ENCODE measurements at regions not wholly inside any gene's neighbourhood (a gene's known extent, or its start where the extent isn't known, plus 50 kb on each side); places are given as distances from the start of the nearest gene placed in this dataset.

GRCh38 chr1:67535474-67535873 is 105.3 kb upstream of the SERBP1 start (continued):
- TF ChIP-seq ZBTB6 (tag by site-specific recombination; IDR thresholded peaks at IDR 0.05): no peak
- no peak for TF ChIP-seq ZNF391 (tag by site-specific recombination; IDR thresholded peaks at IDR 0.05; ENCODE audit: borderline replicate concordance, low read depth)
- no peak for TF ChIP-seq ZNF704 (tag by site-specific recombination; IDR thresholded peaks at IDR 0.05)
- no peak for TF ChIP-seq ZBTB21 (tag by site-specific recombination; IDR thresholded peaks at IDR 0.05)
- TF ChIP-seq ZNF600 (tag by site-specific recombination; IDR thresholded peaks at IDR 0.05): peak; percentile 88
- TF ChIP-seq ZNF10 (tag by site-specific recombination; IDR thresholded peaks at IDR 0.05): no peak
- no peak for TF ChIP-seq BCL11A (tag by site-specific recombination; IDR thresholded peaks at IDR 0.05; ENCODE audit: low read depth)
- TF ChIP-seq ZBTB17 (tag by site-specific recombination; IDR thresholded peaks at IDR 0.05): 0 out of 2 replicates have a peak, but pooled peaks have one; percentile 16
- 0 out of 2 replicates have a peak, but pooled peaks have one; percentile 12 for TF ChIP-seq ZIC2 (tag by site-specific recombination; IDR thresholded peaks at IDR 0.05)
- TF ChIP-seq ZFP37 (tag by site-specific recombination; IDR thresholded peaks at IDR 0.05): peak; percentile 64; the same call in 1 of the 2 replicates
- TF ChIP-seq ZSCAN16 (tag by site-specific recombination; IDR thresholded peaks at IDR 0.05): no peak
- peak; percentile 55; the same call in 1 of the 2 replicates for TF ChIP-seq ZNF660 (tag by site-specific recombination; IDR thresholded peaks at IDR 0.05)
- 0 out of 2 replicates have a peak, but pooled peaks have one; percentile 7 for TF ChIP-seq ZSCAN30 (tag by site-specific recombination; IDR thresholded peaks at IDR 0.05)
- TF ChIP-seq ZNF629 (tag by site-specific recombination; IDR thresholded peaks at IDR 0.05): peak; percentile 23; the same call in 1 of the 2 replicates
- no peak for TF ChIP-seq PRDM10 (tag by site-specific recombination; IDR thresholded peaks at IDR 0.05)
- no peak for TF ChIP-seq ZNF580 (tag by site-specific recombination; IDR thresholded peaks at IDR 0.05)
- TF ChIP-seq PRDM6 (tag by site-specific recombination; IDR thresholded peaks at IDR 0.05): peak; percentile 42; the same call in 1 of the 2 replicates
- TF ChIP-seq, protein P1, sequence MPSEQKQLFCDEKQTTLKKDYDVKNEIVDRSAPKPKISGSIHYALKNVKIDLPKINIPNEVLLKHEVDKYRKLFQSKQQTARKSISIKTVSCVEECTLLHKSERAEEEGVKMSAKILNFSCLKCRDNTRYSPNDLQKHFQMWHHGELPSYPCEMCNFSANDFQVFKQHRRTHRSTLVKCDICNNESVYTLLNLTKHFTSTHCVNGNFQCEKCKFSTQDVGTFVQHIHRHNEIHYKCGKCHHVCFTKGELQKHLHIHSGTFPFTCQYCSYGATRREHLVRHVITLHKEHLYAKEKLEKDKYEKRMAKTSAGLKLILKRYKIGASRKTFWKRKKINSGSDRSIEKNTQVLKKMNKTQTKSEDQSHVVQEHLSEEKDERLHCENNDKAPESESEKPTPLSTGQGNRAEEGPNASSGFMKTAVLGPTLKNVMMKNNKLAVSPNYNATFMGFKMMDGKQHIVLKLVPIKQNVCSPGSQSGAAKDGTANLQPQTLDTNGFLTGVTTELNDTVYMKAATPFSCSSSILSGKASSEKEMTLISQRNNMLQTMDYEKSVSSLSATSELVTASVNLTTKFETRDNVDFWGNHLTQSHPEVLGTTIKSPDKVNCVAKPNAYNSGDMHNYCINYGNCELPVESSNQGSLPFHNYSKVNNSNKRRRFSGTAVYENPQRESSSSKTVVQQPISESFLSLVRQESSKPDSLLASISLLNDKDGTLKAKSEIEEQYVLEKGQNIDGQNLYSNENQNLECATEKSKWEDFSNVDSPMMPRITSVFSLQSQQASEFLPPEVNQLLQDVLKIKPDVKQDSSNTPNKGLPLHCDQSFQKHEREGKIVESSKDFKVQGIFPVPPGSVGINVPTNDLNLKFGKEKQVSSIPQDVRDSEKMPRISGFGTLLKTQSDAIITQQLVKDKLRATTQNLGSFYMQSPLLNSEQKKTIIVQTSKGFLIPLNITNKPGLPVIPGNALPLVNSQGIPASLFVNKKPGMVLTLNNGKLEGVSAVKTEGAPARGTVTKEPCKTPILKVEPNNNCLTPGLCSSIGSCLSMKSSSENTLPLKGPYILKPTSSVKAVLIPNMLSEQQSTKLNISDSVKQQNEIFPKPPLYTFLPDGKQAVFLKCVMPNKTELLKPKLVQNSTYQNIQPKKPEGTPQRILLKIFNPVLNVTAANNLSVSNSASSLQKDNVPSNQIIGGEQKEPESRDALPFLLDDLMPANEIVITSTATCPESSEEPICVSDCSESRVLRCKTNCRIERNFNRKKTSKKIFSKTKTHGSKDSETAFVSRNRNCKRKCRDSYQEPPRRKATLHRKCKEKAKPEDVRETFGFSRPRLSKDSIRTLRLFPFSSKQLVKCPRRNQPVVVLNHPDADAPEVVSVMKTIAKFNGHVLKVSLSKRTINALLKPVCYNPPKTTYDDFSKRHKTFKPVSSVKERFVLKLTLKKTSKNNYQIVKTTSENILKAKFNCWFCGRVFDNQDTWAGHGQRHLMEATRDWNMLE (tag by site-specific recombination; conservative IDR thresholded peaks at IDR 0.05; ENCODE audit: low read depth): no peak
- peak; percentile 31; the same call in 1 of the 2 replicates for TF ChIP-seq ZNF394 (tag by site-specific recombination; IDR thresholded peaks at IDR 0.05; ENCODE audit: borderline replicate concordance)

All from HEK293 (cell line).